NCI-H2196 (cell line): ENCODE measurements at regions not wholly inside any gene's neighbourhood (a gene's known extent, or its start where the extent isn't known, plus 50 kb on each side); places are given as distances from the start of the nearest gene placed in this dataset.

ENCODE experiments used
- DNase-seq: peaks from one replicate; lab custom pipeline; 2025; ENCODE audit not compliant: unreplicated experiment; lab: John Stamatoyannopoulos, UW

GRCh38 chr5:58121391-58121790, 338.5 kb downstream of the PLK2 start:
- DNase-seq, result no peak

DNA sequence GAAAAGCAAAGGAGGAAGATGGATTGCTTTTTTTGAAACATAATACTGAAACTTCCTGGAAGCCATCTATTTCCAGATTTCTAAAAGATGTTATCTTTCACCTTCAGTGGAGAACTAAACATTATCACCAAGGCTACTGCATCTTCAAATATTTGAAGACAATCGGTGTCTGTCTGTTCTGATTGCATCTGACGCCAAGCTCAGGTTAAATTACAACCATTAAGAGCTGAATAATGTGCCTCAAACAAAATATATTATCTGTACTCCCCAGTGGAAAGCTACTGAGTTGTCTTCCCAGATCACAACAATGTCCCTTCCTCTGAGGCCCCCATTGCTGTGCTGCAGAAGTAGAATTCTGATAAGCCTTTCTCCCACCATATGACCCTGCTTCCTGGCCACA, 342.3 kb downstream of the PLK2 start:
- no peak for DNase-seq

GRCh38 chr5:58116346-58116745, 343.5 kb downstream of the PLK2 start:
- DNase-seq, result no peak

- no peak for DNase-seq
These were observed 344.1 kb downstream of the PLK2 start for GRCh38 chr5:58115811-58116210.

- DNase-seq, result no peak
These were observed 345.6 kb downstream of the PLK2 start for GRCh38 chr5:58114324-58114723.

DNA sequence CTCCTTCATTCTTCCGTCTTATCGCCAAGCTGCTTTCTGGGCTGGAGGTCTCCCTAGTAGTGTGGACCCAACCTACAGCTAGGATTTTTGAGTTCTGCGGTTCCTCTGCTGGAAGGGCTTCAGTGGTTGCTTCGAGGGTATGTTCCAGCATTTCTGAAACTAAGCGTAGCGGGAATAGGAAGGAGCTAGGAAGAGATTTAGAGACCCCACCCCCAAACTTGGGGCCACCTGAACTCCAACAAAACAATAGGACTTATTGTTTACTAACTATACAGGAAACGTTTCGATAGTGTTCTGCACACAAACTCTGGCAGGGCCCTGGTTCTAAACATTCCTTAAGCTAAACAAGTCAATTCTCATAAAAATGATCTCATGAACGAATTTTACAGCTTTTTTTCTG, 346.7 kb downstream of the PLK2 start:
- no peak for DNase-seq

DNA sequence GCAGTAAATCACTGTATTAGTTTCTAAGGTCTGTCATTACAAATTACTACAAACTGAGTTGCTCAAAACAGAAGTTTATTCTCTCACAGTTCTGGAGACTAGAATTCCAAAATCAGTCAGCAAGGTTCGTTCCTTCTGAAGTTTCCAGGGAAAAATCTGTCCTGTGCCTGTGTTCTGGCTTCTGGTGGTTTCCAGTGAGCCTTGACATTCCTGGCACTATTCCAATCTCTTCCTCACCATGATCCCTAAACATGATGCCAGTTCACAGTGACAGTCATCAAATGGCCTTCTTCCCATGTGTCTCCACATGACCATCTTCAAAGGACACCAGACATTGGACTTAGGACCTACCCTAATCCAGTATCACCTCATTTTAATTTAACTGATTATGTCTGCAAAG, 351.4 kb downstream of the PLK2 start:
- no peak for DNase-seq

DNA sequence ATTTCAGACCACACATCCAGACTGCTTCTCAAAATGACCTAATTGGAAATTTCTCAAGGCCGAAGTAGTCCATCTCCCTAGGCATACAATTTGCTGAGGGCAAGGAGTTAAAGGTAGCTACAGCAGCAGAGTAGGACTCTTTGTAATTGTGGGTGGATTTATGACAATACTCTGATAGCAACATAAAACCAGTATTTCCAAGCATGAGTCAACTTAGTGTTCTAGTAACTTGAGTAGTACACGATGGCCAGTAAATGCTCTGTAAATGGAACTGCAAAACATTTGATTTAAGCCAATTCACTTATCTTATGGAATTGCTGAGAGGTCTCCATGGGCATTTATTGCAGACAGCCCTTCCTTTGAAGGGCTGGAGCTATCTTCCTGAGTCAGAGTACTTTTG, 352.2 kb downstream of the PLK2 start:
- no peak for DNase-seq

GRCh38 chr5:58106754-58107410, 353.0 kb downstream of the PLK2 start:
- DNase-seq, result no peak

- no peak for DNase-seq
These were observed 354.1 kb downstream of the PLK2 start for GRCh38 chr5:58105836-58106235.

- DNase-seq, result no peak
These were observed 360.6 kb downstream of the PLK2 start for GRCh38 chr5:58099257-58099656.

- DNase-seq, result no peak
These were observed 365.9 kb downstream of the PLK2 start for GRCh38 chr5:58094031-58094430.

DNA sequence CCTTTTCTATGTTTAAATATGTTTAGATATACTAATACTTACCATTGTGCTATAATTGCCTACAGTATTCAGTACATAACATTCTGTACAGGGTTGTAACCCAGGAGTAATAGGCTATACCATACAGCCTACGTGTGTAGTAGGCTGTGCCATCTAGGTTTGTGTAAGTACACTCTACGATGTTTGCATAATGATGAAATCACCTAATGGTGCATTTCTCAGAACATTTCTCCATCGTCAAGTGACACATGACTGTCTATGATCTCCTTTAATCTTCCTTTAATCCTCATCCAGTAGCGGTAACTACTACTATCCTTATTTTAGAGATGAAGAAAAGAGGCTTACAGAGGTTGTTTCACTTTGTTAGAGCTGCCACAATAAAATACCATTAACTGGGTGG, 369.2 kb downstream of the PLK2 start:
- DNase-seq, result no peak

- no peak for DNase-seq
These were observed 370.9 kb downstream of the PLK2 start for GRCh38 chr5:58088941-58089340.

GRCh38 chr5:58087905-58088304, 372.0 kb downstream of the PLK2 start:
- DNase-seq, result no peak

DNA sequence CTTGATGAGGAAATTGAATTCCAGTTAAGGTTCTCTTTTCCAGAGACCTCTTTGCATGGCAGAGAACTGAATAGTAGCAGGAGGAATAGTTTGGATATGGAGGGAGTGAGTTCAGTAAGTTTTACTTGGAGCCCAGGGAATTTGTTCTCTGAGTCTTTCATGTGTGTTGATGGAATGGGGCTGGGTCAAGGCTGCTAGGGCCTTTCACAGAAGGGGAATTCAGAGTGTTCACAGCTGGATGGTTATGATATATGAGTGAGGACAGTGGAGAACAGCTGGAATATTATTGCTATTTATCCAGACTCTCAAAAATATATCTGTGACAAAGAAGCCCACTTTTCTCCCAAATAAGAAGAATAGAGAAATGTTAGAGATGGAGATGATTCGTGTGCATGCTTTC, 372.8 kb downstream of the PLK2 start:
- no peak for DNase-seq

DNA sequence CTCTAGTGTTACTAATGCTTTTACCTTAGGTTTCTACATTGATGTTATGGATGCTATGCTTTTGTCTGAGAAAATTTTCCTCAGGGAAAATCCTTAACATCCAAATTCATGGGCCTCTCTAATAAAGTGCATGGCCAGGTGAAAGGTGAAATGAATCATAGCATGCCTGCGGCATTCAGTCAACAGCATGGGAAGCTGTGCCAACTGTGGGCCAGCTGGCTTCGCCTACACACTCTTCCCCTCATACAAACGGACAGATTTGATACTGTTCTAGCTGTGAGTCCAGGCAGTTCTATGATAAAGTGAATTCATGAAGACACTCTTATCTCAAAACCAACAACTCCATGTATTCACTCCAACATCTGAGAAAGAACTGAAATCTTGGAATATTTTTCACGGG, 374.1 kb downstream of the PLK2 start:
- no peak for DNase-seq

DNA sequence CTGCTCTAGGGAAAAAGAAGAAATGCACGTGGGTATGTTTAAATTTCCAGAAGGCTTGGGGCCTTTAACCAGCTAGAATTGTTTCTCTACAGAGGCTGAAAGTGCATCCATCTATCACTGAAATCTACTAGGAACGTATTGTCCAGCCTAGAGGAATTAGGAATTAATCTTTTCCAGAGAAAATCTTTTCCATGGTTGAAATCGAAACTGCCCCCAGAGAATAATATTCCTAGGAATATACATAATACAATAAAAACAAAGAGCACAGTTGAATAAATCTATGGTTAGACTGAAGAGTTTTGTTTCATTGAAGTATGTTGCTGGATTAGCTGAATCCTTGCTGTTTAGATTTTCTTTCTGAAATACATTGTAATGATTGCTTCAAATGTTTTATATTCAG, 378.5 kb downstream of the PLK2 start:
- no peak for DNase-seq

DNA sequence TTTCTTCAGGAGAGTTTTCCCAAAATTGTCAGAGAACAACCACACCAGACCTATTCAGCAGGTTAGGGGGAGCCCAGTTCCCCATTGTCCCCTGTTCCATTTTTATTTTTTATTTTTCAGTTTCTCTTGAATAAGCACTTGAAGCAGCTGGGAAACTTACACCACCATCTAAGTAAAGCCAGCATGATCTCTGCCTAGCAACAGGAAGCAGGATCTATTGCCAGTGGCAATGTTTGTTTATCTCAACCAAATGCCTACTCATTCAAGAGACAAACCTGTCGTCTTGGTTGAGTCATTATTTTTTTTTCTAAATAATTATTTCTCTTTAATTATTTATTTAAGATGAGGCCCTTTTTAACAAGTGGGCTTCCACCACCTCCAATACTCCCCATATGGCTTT, 379.3 kb downstream of the PLK2 start:
- DNase-seq, result no peak

- DNase-seq, result no peak
These were observed 381.9 kb downstream of the PLK2 start for GRCh38 chr5:58077966-58078365.

DNA sequence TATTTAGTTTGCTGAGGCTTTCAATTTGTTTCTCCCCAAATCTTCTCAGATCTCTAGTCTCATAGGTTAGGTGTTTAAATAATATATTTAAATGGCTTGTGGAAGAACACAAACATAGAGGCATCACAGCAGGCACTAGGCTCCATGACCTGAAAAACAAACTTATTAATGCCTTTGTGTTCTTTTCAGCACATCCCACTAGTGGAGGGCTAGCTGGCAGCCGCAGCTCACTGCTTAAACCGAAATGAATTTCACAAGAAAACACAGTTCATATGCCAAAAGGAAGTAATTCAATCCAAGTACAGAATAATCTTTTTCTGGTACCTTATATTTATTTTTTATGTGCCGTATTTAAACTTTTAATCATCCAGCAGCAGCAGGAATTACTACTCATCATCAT, 382.5 kb downstream of the PLK2 start:
- DNase-seq, result no peak

- DNase-seq, result no peak
These were observed 383.2 kb downstream of the PLK2 start for GRCh38 chr5:58076483-58077257.

DNA sequence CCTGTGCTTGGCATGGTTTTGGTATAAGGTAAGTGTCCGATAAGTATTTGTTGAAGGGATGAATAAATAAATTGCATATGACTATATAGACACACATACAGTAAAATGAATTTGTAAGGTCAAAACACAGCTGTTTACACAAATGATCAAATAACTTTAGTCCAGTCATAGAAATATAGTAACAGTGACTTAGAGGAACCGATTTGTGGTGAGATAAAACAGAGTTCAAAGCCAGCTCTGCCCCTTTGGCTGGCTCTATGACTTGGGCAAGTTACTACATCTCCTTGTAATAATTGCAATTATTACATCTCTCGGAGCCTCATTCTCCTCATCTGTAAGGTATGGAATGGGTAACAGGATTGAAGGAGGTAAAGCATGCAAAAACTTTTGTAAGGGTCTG, 384.0 kb downstream of the PLK2 start:
- no peak for DNase-seq
